Endothelial cell of umbilical vein (primary cell): ENCODE measurements at regions not wholly inside any gene's neighbourhood (a gene's known extent, or its start where the extent isn't known, plus 50 kb on each side); places are given as distances from the start of the nearest gene placed in this dataset.

ENCODE experiments used
- CTCF ChIP-seq, 2 donors: IDR thresholded peaks; 1 replicate in 1 of 2; 2 replicates in 1 of 2; pipeline ENCODE4 v1.5.1; 2011; ENCODE audit warnings: low read length in 2 of 2, mild to moderate bottlenecking in 2 of 2, moderate library complexity in 2 of 2, control low read depth in 1 of 2, inconsistent platforms in 1 of 2, low read depth in 1 of 2; ENCODE audit not compliant: insufficient read depth in 1 of 2; ENCODE audit errors: extremely low read depth in 1 of 2
- EZH2 ChIP-seq: IDR thresholded peaks from 2 replicates; pipeline ENCODE4 v1.6.1; 2012; ENCODE audit warnings: borderline replicate concordance, low read depth, mild to moderate bottlenecking, moderate library complexity, low read length, inconsistent platforms; ENCODE audit not compliant: severe bottlenecking
- POLR2A ChIP-seq: IDR thresholded peaks from 2 replicates; pipeline ENCODE4 v1.6.1; 2012; ENCODE audit warnings: low read depth, mild to moderate bottlenecking, control low read depth, low read length

GRCh38 chr10:110399106-110399964 lies 94.6 kb upstream of the SMNDC1 start:
- no peak for TF ChIP-seq CTCF (IDR thresholded peaks at IDR 0.05; ENCODE audit: extremely low read depth in 1 of 2, insufficient read depth in 1 of 2, low read depth in 1 of 2, low read length in 2 of 2)
- TF ChIP-seq EZH2: no peak
- TF ChIP-seq POLR2A: peak; percentile 54
